Small intestine (tissue), 7 donors: ENCODE measurements at regions not wholly inside any gene's neighbourhood (a gene's known extent, or its start where the extent isn't known, plus 50 kb on each side); places are given as distances from the start of the nearest gene placed in this dataset.
A peak's percentile ranks its signal among the peaks of the same experiment; 100 is the strongest.

Experiments
- DNase-seq, 2 donors: peaks; one replicate each; pipeline versions ENCODE4 v3.0.0 to v3.0.0-alpha.2; 2013
- FAIRE-seq: peaks from 2 replicates; lab custom pipeline; 2012; peaks lifted over from hg19 to GRCh38; lab: Jason Lieb, UNC
- H3K27ac ChIP-seq, 3 donors: one replicate each; pipeline ENCODE4 v1.5.1; 2013; ENCODE audit warnings: low read length in 2 of 3, mild to moderate bottlenecking in 2 of 3, control low read depth in 1 of 3, inconsistent platforms in 1 of 3, low read depth in 1 of 3, moderate library complexity in 1 of 3
- H3K27me3 ChIP-seq, 3 donors: one replicate each; pipeline ENCODE4 v1.6.1; 2013; ENCODE audit warnings: low read length in 3 of 3, inconsistent platforms in 1 of 3; ENCODE audit not compliant: control insufficient read depth in 3 of 3, insufficient read depth in 3 of 3
- H3K36me3 ChIP-seq, 3 donors: one replicate each; pipeline ENCODE4 v1.6.1; 2013; ENCODE audit warnings: low read length in 3 of 3, inconsistent platforms in 1 of 3, low read depth in 1 of 3, mild to moderate bottlenecking in 1 of 3, moderate library complexity in 1 of 3; ENCODE audit not compliant: control insufficient read depth in 3 of 3, insufficient read depth in 2 of 3
- H3K4me1 ChIP-seq, 3 donors: one replicate each; pipeline ENCODE4 v1.6.1; 2013; ENCODE audit warnings: low read length in 2 of 3, inconsistent platforms in 1 of 3, low read depth in 1 of 3, mild to moderate bottlenecking in 1 of 3, moderate library complexity in 1 of 3; ENCODE audit not compliant: control insufficient read depth in 3 of 3, insufficient read depth in 2 of 3
- H3K4me3 ChIP-seq, 3 donors: one replicate each; pipeline ENCODE4 v1.5.1; 2013; ENCODE audit warnings: low read length in 3 of 3, control low read depth in 1 of 3, inconsistent platforms in 1 of 3, low read depth in 1 of 3, mild to moderate bottlenecking in 1 of 3, moderate library complexity in 1 of 3
- H3K9me3 ChIP-seq, 2 donors: one replicate each; pipeline ENCODE4 v1.6.1; 2013; ENCODE audit warnings: low read depth in 1 of 2, low read length in 1 of 2; ENCODE audit not compliant: control insufficient read depth in 2 of 2, insufficient read depth in 1 of 2
- WGBS, 3 donors: extraction: QIAGEN DNeasy Blood & Tissue Kit; methylation state at CpG; one replicate each; pipeline ENCODE4 v1.1.7; 2013; 5-methylcytosine and 5-hydroxymethylcytosine counted together
- donor health status: healthy with polysubstance abuse.
- donor health status: control.
- donor health status: control.
- donor health status: Bipolar disorder and iron deficiency.
- donor health status: healthy.

GRCh38 chr10:64630534-64630933 lies 1109.3 kb downstream of the REEP3 start:
- no peak for DNase-seq
- 51 to 58% (median 57%) methylated on average over 3 of the region's 3 CpGs for WGBS, 3 donors
- FAIRE-seq, result no peak

GRCh38 chr10:64635906-64636305 lies 1114.7 kb downstream of the REEP3 start:
- Histone ChIP-seq H3K27me3 (no peaks in the 10 kb centered on the region), H3K4me1 (no peaks in the 10 kb centered on the region), H3K9me3 (no peaks in the 10 kb centered on the region), H3K27ac (no peak overlapping the region), H3K4me3 (no peak overlapping the region), H3K36me3 (no peaks in the 10 kb centered on the region)
- no peak for DNase-seq
- FAIRE-seq, result no peak

More at GRCh38 chr10:64630534-64630933, 1109.3 kb downstream of the REEP3 start:
- H3K27me3 ChIP-seq, result no peaks in the 10 kb centered on the region
- H3K4me1 ChIP-seq, result no peaks in the 10 kb centered on the region
- H3K36me3 ChIP-seq, result no peaks in the 10 kb centered on the region
- H3K27ac ChIP-seq, result no peak overlapping the region
- H3K4me3 ChIP-seq, result no peak overlapping the region
- H3K9me3 ChIP-seq, result peaks cover 0 to 8% of the 10 kb centered on the region in 2 donors

GRCh38 chr10:64636461-64636860 lies 1115.3 kb downstream of the REEP3 start:
- H3K4me1 ChIP-seq, result no peaks in the 10 kb centered on the region
- H3K9me3 ChIP-seq, result no peaks in the 10 kb centered on the region
- DNase-seq (no peak), FAIRE-seq (no peak)
- H3K4me3 ChIP-seq, result no peak overlapping the region
- no peaks in the 10 kb centered on the region for H3K36me3 ChIP-seq
- no peaks in the 10 kb centered on the region for H3K27me3 ChIP-seq
- no peak overlapping the region for H3K27ac ChIP-seq
- 70 to 83% (median 72%) methylated on average over 3 of the region's 3 CpGs for WGBS, 3 donors

GRCh38 chr10:64637939-64638338 lies 1116.7 kb downstream of the REEP3 start:
- Histone ChIP-seq H3K4me3 (no peak overlapping the region), H3K36me3 (no peaks in the 10 kb centered on the region), H3K4me1 (no peaks in the 10 kb centered on the region), H3K27ac (no peak overlapping the region), H3K9me3 (no peaks in the 10 kb centered on the region), H3K27me3 (no peaks in the 10 kb centered on the region)
- DNase-seq (no peak), FAIRE-seq (no peak)
- 37 to 58% (median 47%) methylated on average over 1 of the region's 1 CpG for WGBS, 3 donors

- no peak for FAIRE-seq
- WGBS, 3 donors, result 54 to 77% (median 55%) methylated on average over 3 of the region's 3 CpGs
Measured at GRCh38 chr10:64648915-64649314, 1127.7 kb downstream of the REEP3 start.

GRCh38 chr10:64658528-64658927 lies 1137.3 kb downstream of the REEP3 start:
- FAIRE-seq, result no peak
- WGBS, 3 donors, result 28 to 60% (median 34%) methylated on average over 2 of the region's 2 CpGs
- no peaks in the 10 kb centered on the region for H3K9me3 ChIP-seq

More at GRCh38 chr10:64648915-64649314, 1127.7 kb downstream of the REEP3 start:
- H3K9me3 ChIP-seq, result no peaks in the 10 kb centered on the region
- no peak overlapping the region for H3K4me3 ChIP-seq
- no peaks in the 10 kb centered on the region for H3K27me3 ChIP-seq
- H3K27ac ChIP-seq, result no peak overlapping the region
- no peaks in the 10 kb centered on the region for H3K4me1 ChIP-seq
- no peaks in the 10 kb centered on the region for H3K36me3 ChIP-seq
- peak in 1 of 2 donors; percentile 5 for DNase-seq

GRCh38 chr10:64659311-64659710 lies 1138.1 kb downstream of the REEP3 start:
- H3K27me3 ChIP-seq, result no peaks in the 10 kb centered on the region
- H3K9me3 ChIP-seq, result no peaks in the 10 kb centered on the region
- H3K4me3 ChIP-seq, result no peak overlapping the region
- 89 to 90% (median 89%) methylated on average over 1 of the region's 1 CpG for WGBS, 3 donors
- H3K27ac ChIP-seq, result no peak overlapping the region
- DNase-seq (no peak), FAIRE-seq (no peak)
- H3K4me1 ChIP-seq, result no peaks in the 10 kb centered on the region
- no peaks in the 10 kb centered on the region for H3K36me3 ChIP-seq

More at GRCh38 chr10:64658528-64658927, 1137.3 kb downstream of the REEP3 start:
- H3K27me3 ChIP-seq, result no peaks in the 10 kb centered on the region
- H3K36me3 ChIP-seq, result no peaks in the 10 kb centered on the region
- no peak overlapping the region for H3K27ac ChIP-seq
- no peaks in the 10 kb centered on the region for H3K4me1 ChIP-seq
- no peak overlapping the region for H3K4me3 ChIP-seq
- DNase-seq, result no peak

GRCh38 chr10:64682043-64682442 lies 1160.8 kb downstream of the REEP3 start:
- FAIRE-seq, result no peak
- no peaks in the 10 kb centered on the region for H3K27me3 ChIP-seq
- no peaks in the 10 kb centered on the region for H3K4me1 ChIP-seq
- 72 to 87% (median 85%) methylated on average over 3 of the region's 3 CpGs for WGBS, 3 donors
- no peak overlapping the region for H3K4me3 ChIP-seq
- H3K27ac ChIP-seq, result no peak overlapping the region
- DNase-seq, result no peak
- no peaks in the 10 kb centered on the region for H3K36me3 ChIP-seq
- H3K9me3 ChIP-seq, result peaks cover 0 to 8% of the 10 kb centered on the region in 2 donors

GRCh38 chr10:64690194-64690593 lies 1169.0 kb downstream of the REEP3 start:
- H3K4me1 ChIP-seq, result no peaks in the 10 kb centered on the region
- FAIRE-seq (no peak), DNase-seq (no peak)
- WGBS, 3 donors, result 61 to 66% (median 62%) methylated on average over 3 of the region's 3 CpGs
- H3K9me3 ChIP-seq, result no peaks in the 10 kb centered on the region
- no peaks in the 10 kb centered on the region for H3K27me3 ChIP-seq
- H3K36me3 ChIP-seq, result no peaks in the 10 kb centered on the region
- no peak overlapping the region for H3K27ac ChIP-seq
- H3K4me3 ChIP-seq, result no peak overlapping the region
